Bronchial epithelial cell (primary cell): ENCODE measurements at regions not wholly inside any gene's neighbourhood (a gene's known extent, or its start where the extent isn't known, plus 50 kb on each side); places are given as distances from the start of the nearest gene placed in this dataset.

Experiments
- DNase-seq: peaks from one replicate; pipeline ENCODE4 v3.0.0-alpha.2; 2010; ENCODE audit warnings: low read depth
- FAIRE-seq: peaks from 2 replicates; lab custom pipeline; 2011; peaks lifted over from hg19 to GRCh38; lab: Jason Lieb, UNC
- H3K27me3 ChIP-seq: 2 replicates; pipeline ENCODE4 v1.5.1; 2011; ENCODE audit warnings: low read length; ENCODE audit not compliant: control insufficient read depth, insufficient read depth
- H3K36me3 ChIP-seq: 2 replicates; pipeline ENCODE4 v1.5.1; 2011; ENCODE audit warnings: low read length; ENCODE audit not compliant: control insufficient read depth, insufficient read depth
- H3K4me3 ChIP-seq: 2 replicates; pipeline ENCODE4 v1.5.1; 2011; ENCODE audit warnings: mild to moderate bottlenecking, low read depth, low read length, control low read depth
- TF ChIP-seq, protein P1 (sequence below): IDR thresholded peaks from 2 replicates; pipeline ENCODE4 v1.5.1; 2011; ENCODE audit warnings: mild to moderate bottlenecking, moderate library complexity, low read length, control low read depth, inconsistent platforms; ENCODE audit not compliant: insufficient read depth, severe bottlenecking

- Histone ChIP-seq H3K36me3 (no peaks in the 10 kb centered on the region), H3K27me3 (no peaks in the 10 kb centered on the region), H3K4me3 (no peak overlapping the region)
- FAIRE-seq (no peak), DNase-seq (no peak)
- TF ChIP-seq, protein P1, sequence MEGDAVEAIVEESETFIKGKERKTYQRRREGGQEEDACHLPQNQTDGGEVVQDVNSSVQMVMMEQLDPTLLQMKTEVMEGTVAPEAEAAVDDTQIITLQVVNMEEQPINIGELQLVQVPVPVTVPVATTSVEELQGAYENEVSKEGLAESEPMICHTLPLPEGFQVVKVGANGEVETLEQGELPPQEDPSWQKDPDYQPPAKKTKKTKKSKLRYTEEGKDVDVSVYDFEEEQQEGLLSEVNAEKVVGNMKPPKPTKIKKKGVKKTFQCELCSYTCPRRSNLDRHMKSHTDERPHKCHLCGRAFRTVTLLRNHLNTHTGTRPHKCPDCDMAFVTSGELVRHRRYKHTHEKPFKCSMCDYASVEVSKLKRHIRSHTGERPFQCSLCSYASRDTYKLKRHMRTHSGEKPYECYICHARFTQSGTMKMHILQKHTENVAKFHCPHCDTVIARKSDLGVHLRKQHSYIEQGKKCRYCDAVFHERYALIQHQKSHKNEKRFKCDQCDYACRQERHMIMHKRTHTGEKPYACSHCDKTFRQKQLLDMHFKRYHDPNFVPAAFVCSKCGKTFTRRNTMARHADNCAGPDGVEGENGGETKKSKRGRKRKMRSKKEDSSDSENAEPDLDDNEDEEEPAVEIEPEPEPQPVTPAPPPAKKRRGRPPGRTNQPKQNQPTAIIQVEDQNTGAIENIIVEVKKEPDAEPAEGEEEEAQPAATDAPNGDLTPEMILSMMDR = no peak
These were observed 155.0 kb upstream of the HNMT start for GRCh38 chr2:137809252-137809651.

DNA sequence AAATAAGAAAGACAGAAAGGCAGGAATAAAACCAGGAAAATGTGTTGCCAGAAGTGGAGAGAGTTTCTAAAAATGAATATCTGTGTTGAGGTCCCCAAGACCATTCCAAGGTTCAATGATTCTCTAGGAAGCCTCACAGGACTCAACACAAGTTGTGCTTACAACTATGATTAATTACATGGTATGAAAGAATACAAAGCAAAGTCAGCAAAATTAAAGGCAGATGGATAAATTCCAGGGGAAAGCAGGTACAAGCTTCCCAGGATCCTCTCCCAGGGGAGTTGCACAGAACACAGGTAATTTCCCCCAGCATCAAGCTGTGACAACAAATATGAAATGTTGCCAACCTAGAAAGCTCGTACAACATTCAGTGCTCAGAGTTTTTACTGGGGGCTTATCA, 154.4 kb upstream of the HNMT start:
- FAIRE-seq (no peak), DNase-seq (no peak)
- Histone ChIP-seq H3K4me3 (no peak overlapping the region), H3K36me3 (no peaks in the 10 kb centered on the region), H3K27me3 (no peaks in the 10 kb centered on the region)
- TF ChIP-seq, protein P1 = no peak

GRCh38 chr2:137812517-137812916, 151.8 kb upstream of the HNMT start:
- TF ChIP-seq, protein P1 = no peak
- DNase-seq = no peak
- H3K4me3 ChIP-seq = no peak overlapping the region
- no peaks in the 10 kb centered on the region for H3K36me3 ChIP-seq
- no peaks in the 10 kb centered on the region for H3K27me3 ChIP-seq
- no peak for FAIRE-seq

GRCh38 chr2:137813176-137813575, 151.1 kb upstream of the HNMT start:
- Histone ChIP-seq H3K4me3 (no peak overlapping the region), H3K27me3 (no peaks in the 10 kb centered on the region), H3K36me3 (no peaks in the 10 kb centered on the region)
- FAIRE-seq = no peak
- TF ChIP-seq, protein P1 = no peak
- peak; percentile 8 for DNase-seq

DNA sequence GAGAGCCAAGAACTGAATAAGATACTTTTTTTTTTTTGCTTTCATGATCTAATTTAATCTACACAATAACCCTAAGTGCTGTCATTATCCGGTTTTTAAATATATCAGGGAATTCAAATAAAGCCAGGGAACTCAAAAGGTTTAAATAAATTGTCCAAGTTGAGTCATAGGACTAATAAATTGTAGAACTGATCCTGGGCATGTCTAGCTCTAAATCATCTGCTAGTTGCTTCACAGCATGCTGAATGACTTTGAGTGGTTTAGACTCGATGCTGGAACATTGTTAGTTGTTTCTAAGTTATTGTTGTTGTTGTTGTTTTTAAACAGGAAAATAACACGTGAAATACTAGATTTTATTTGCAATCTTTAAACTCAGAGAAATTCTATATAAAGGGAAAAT, 147.2 kb upstream of the HNMT start:
- DNase-seq = no peak
- H3K27me3 ChIP-seq = no peaks in the 10 kb centered on the region
- FAIRE-seq = no peak
- H3K36me3 ChIP-seq = no peaks in the 10 kb centered on the region
- TF ChIP-seq, protein P1 = no peak
- no peak overlapping the region for H3K4me3 ChIP-seq

DNA sequence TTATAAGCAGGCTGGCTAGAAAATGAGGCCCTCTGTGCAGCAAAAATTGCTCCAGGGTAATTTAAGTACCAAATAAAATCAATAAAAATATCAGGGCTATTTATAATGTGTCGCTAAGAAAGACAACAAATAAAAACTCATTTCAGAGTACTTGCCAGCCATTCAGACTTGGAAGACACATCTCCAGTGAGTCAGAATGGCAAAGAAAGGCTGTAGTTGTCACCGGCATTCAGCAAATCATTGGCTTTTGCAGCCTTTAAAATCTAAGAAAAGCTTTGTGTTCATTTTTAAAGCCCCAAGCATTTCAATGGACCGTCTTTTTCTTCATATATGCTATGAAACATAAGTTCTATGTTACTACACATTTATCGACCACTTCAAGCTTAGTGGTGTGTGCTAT, 141.1 kb upstream of the HNMT start:
- no peaks in the 10 kb centered on the region for H3K36me3 ChIP-seq

More for the DNA sequence above, 141.1 kb upstream of the HNMT start:
- DNase-seq (no peak), FAIRE-seq (no peak)
- TF ChIP-seq, protein P1 = no peak
- Histone ChIP-seq H3K27me3 (no peaks in the 10 kb centered on the region), H3K4me3 (no peak overlapping the region)
